GM18867 (cell line): ENCODE measurements at regions not wholly inside any gene's neighbourhood (a gene's known extent, or its start where the extent isn't known, plus 50 kb on each side); places are given as distances from the start of the nearest gene placed in this dataset.

Experiments
- ATAC-seq: cut with Tn5 transposase; IDR thresholded peaks from one replicate; pipeline ENCODE4 v1.9.1; 2021; ENCODE audit warnings: mild to moderate bottlenecking, moderate library complexity; ENCODE audit not compliant: unreplicated experiment

GRCh38 chr6:98498866-98499265, 335.5 kb upstream of the POU3F2 start:
- no peak for ATAC-seq

- ATAC-seq = peak; percentile 90
Measured at GRCh38 chr6:98514073-98514720, 320.2 kb upstream of the POU3F2 start.

- ATAC-seq = no peak
Measured at GRCh38 chr6:98514796-98515195, 319.6 kb upstream of the POU3F2 start.

- no peak for ATAC-seq
Measured at GRCh38 chr6:98516206-98516605, 318.2 kb upstream of the POU3F2 start.

GRCh38 chr6:98516866-98517265, 317.5 kb upstream of the POU3F2 start:
- ATAC-seq = no peak

GRCh38 chr6:98525860-98526259, 308.5 kb upstream of the POU3F2 start:
- no peak for ATAC-seq

GRCh38 chr6:98526465-98526864, 307.9 kb upstream of the POU3F2 start:
- no peak for ATAC-seq

- no peak for ATAC-seq
Measured at GRCh38 chr6:98529364-98529763, 305.0 kb upstream of the POU3F2 start.

- ATAC-seq = no peak
Measured at GRCh38 chr6:98530732-98531131, 303.6 kb upstream of the POU3F2 start.

- no peak for ATAC-seq
Measured at GRCh38 chr6:98532004-98532403, 302.4 kb upstream of the POU3F2 start.

GRCh38 chr6:98539741-98540140, 294.6 kb upstream of the POU3F2 start:
- peak; percentile 84 for ATAC-seq

GRCh38 chr6:98546376-98546775, 288.0 kb upstream of the POU3F2 start:
- ATAC-seq = no peak

GRCh38 chr6:98547151-98547550, 287.2 kb upstream of the POU3F2 start:
- no peak for ATAC-seq

- no peak for ATAC-seq
Measured at GRCh38 chr6:98547634-98548033, 286.7 kb upstream of the POU3F2 start.

- ATAC-seq = no peak
Measured at GRCh38 chr6:98548301-98548700, 286.1 kb upstream of the POU3F2 start.

- ATAC-seq = no peak
Measured at GRCh38 chr6:98560418-98560817, 274.0 kb upstream of the POU3F2 start.

GRCh38 chr6:98560841-98561240, 273.5 kb upstream of the POU3F2 start:
- no peak for ATAC-seq

GRCh38 chr6:98566126-98566525, 268.2 kb upstream of the POU3F2 start:
- ATAC-seq = no peak

- no peak for ATAC-seq
Measured at GRCh38 chr6:98572579-98572978, 261.8 kb upstream of the POU3F2 start.

GRCh38 chr6:98574984-98575383, 259.4 kb upstream of the POU3F2 start:
- no peak for ATAC-seq

GRCh38 chr6:98576791-98577190, 257.6 kb upstream of the POU3F2 start:
- no peak for ATAC-seq

GRCh38 chr6:98578016-98578415, 256.4 kb upstream of the POU3F2 start:
- ATAC-seq = no peak

GRCh38 chr6:98579079-98579478, 255.3 kb upstream of the POU3F2 start:
- ATAC-seq = no peak
